Body of pancreas (tissue), 4 donors: ENCODE measurements at regions not wholly inside any gene's neighbourhood (a gene's known extent, or its start where the extent isn't known, plus 50 kb on each side); places are given as distances from the start of the nearest gene placed in this dataset.

ENCODE experiments used
- ATAC-seq: fragments of 150-250 bp; one replicate; pipeline ENCODE4 v1.9.1; 2016
- DNase-seq, 4 donors: peaks; one replicate each; pipeline ENCODE4 v3.0.0-alpha.2; 2019
- H3K27ac ChIP-seq, 4 donors: fragments of 200-600 bp; sonication (generic); 1 replicate in 3 of 4; 2 replicates in 1 of 4; pipeline versions ENCODE4 v1.5.1 to v1.6.1; 2016 to 2019; ENCODE audit warnings: mild to moderate bottlenecking in 1 of 4, mixed read lengths in 1 of 4, moderate library complexity in 1 of 4
- H3K27me3 ChIP-seq, 2 donors: fragments of 200-600 bp; sonication (generic); one replicate each; pipeline ENCODE4 v1.6.0; 2016; ENCODE audit warnings: mild to moderate bottlenecking in 1 of 2
- H3K36me3 ChIP-seq, 2 donors: fragments of 200-600 bp; sonication (generic); replicated peaks in 1 of 2; 2 replicates each; pipeline ENCODE4 v1.5.1; 2016; ENCODE audit warnings: low read depth in 2 of 2; ENCODE audit not compliant: insufficient read depth in 1 of 2
- H3K4me1 ChIP-seq: fragments of 200-600 bp; sonication (generic); one replicate; pipeline ENCODE4 v1.6.0; 2016
- H3K4me3 ChIP-seq, 2 donors: fragments of 200-600 bp; sonication (generic); 1 replicate in 1 of 2; 2 replicates in 1 of 2; pipeline ENCODE4 v1.5.1; 2016 to 2019
- H3K9me3 ChIP-seq, 3 donors: fragments of 200-600 bp; sonication (generic); 1 replicate in 2 of 3; 2 replicates in 1 of 3; pipeline ENCODE4 v1.5.1; 2016
- POLR2A ChIP-seq, 3 donors: fragments of 450-650 bp; IDR thresholded peaks; one replicate each; pipeline ENCODE4 v1.6.1; 2016; ENCODE audit warnings: antibody characterized with exemption in 3 of 3, mild to moderate bottlenecking in 2 of 3
- WGBS, 2 donors: methylation state at CpG; one replicate each; pipeline ENCODE4 v1.1.5; 2017; 5-methylcytosine and 5-hydroxymethylcytosine counted together
- intact Hi-C: fragments of 100-400 bp; cut with DNase I; formaldehyde crosslinking; loops from one replicate; pipeline ENCODE4 v1.15.1; 2023
- TF ChIP-seq, protein P1 (sequence below), 7 experiments: fragments of 450-650 bp in 4 of 7; fragments of 200-600 bp in 3 of 7; sonication (generic) in 3 of 7; IDR thresholded peaks; one replicate each; pipeline ENCODE4 v1.5.1; 2016 to 2019; ENCODE audit warnings: antibody characterized with exemption in 7 of 7

DNA sequence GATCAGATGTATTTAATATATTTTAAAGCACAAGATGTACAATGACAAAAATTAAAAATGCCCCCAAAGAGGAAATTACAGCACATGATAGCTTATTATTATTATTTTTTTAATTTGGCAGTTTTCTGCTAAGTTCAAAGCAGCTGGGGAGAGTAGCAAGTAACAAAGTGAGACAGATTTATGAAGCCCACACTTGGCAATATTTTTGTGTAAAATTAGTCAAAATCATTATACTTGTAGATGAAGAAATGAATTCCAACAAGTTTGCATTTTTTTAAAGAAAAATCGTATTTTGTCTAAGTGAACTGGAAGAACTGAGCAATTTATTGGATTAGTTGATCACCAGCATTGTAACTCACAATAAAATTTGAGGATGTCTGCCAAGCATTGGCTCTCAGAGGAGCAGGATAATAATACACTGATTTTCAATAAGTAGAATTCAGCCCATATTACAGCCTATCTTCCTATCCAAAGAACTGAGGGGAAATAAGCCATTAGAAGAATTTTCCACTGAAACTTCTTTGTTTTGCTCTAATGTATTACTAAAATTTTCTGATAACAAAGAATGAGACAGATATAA, 215.6 kb downstream of the MAP2K6 start:
- Histone ChIP-seq H3K9me3 (no peaks in the 10 kb centered on the region), H3K4me1 (no peaks in the 10 kb centered on the region), H3K4me3 (no peak overlapping the region), H3K27ac (no peak overlapping the region), H3K27me3 (no peaks in the 10 kb centered on the region), H3K36me3 (no peaks in the 10 kb centered on the region)
- ATAC-seq: no peak
- intact Hi-C loops: no loop called here
- 45 to 64% methylated on average over 1 of the region's 1 CpG for WGBS, 2 donors
- no peak for DNase-seq
- no peak for TF ChIP-seq POLR2A (IDR thresholded peaks at IDR 0.05)
- TF ChIP-seq, protein P1, sequence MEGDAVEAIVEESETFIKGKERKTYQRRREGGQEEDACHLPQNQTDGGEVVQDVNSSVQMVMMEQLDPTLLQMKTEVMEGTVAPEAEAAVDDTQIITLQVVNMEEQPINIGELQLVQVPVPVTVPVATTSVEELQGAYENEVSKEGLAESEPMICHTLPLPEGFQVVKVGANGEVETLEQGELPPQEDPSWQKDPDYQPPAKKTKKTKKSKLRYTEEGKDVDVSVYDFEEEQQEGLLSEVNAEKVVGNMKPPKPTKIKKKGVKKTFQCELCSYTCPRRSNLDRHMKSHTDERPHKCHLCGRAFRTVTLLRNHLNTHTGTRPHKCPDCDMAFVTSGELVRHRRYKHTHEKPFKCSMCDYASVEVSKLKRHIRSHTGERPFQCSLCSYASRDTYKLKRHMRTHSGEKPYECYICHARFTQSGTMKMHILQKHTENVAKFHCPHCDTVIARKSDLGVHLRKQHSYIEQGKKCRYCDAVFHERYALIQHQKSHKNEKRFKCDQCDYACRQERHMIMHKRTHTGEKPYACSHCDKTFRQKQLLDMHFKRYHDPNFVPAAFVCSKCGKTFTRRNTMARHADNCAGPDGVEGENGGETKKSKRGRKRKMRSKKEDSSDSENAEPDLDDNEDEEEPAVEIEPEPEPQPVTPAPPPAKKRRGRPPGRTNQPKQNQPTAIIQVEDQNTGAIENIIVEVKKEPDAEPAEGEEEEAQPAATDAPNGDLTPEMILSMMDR (IDR thresholded peaks at IDR 0.05): no peak

DNA sequence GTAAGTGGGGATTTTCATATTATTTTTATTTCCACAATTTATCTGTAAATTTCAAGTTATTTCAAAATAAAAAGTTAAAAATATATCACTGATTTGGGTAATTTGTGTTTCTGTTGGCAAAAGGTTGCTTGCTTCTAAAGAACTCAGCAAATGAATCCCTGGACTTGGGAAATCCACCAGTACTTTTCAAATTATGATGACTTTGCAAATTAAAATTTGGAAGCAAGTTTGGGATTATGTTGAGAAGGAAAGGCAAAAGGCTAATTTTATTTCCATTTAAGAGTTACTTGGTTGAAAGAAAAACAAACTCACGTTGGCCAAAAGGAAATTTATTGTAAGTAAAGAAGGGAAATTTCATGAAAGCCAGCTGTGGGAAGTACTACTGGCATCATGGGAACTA, 220.3 kb downstream of the MAP2K6 start:
- Histone ChIP-seq H3K27ac (no peak overlapping the region), H3K4me1 (no peaks in the 10 kb centered on the region), H3K4me3 (no peak overlapping the region), H3K36me3 (no peaks in the 10 kb centered on the region), H3K9me3 (no peaks in the 10 kb centered on the region), H3K27me3 (no peaks in the 10 kb centered on the region)
- ATAC-seq (no peak), DNase-seq (no peak)
- WGBS, 2 donors: 23 to 29% methylated on average over 1 of the region's 1 CpG
- no peak for TF ChIP-seq POLR2A (IDR thresholded peaks at IDR 0.05)
- TF ChIP-seq, protein P1 (IDR thresholded peaks at IDR 0.05): no peak
- intact Hi-C loops: no loop called here

DNA sequence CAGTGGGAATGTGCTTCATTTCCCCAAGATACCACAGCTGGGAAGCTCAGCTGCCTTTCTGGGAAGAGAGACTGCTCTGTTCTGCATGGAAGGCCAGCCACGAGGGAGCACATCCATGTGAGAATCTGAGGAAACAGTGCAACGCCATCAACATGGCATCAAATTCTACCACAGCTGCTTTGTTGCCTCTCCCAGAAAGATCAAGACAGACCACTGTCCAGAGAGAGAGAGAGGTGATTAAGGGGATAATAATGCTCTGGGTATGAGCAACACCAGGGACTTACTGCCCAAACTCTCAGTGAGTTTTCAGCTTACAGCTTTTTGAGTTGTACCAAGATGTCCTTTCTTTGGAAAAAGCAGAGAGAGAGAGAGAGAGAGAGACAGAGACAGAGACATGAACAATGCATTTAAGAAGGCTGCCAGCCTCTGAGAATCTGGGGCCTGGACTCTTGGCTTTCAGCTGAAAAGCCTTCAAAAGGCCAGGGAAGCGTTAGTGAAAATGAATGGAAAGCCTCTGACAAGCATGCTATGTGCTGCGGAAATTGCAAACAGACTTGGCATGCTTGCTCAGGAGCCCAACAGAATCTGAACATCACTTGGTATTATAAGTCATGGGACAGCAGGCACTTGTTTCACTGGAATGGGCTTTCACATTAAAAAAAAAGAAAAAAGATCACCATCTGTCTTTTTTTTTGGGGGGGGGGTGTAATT, 223.1 kb downstream of the MAP2K6 start:
- no peaks in the 10 kb centered on the region for H3K27me3 ChIP-seq
- H3K4me3 ChIP-seq: no peak overlapping the region
- H3K4me1 ChIP-seq: no peaks in the 10 kb centered on the region
- no peaks in the 10 kb centered on the region for H3K9me3 ChIP-seq
- H3K27ac ChIP-seq: no peak overlapping the region
- no peaks in the 10 kb centered on the region for H3K36me3 ChIP-seq
- no peak for TF ChIP-seq POLR2A (IDR thresholded peaks at IDR 0.05)
- TF ChIP-seq, protein P1 (IDR thresholded peaks at IDR 0.05): no peak
- ATAC-seq (no peak), DNase-seq (no peak)
- WGBS, 2 donors: 77 to 92% methylated on average over 3 to 4 of the region's 4 CpGs
- intact Hi-C loops: no loop called here

DNA sequence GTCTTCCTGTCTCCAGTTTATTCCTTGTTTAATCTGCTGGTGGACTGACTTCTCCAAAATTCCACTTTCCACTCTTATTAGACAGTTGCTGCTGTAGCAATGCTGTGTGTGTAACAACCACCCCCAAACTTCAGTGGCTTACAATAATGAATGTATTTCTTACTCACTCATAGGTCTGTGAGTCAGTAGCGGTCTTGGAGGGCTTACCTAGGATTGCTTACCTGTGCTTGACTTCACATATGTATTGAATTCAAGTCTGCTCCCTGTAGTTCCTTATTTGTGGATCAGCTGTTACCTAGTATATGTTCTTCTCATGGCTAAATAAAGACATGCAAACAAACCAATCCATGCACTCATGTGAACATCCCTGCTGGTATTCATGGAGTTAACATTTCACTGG, 224.6 kb downstream of the MAP2K6 start:
- no peak overlapping the region for H3K27ac ChIP-seq
- ATAC-seq: no peak
- 93 to 100% methylated on average over 1 of the region's 1 CpG for WGBS, 2 donors
- H3K4me1 ChIP-seq: no peaks in the 10 kb centered on the region
- H3K9me3 ChIP-seq: no peaks in the 10 kb centered on the region
- no peaks in the 10 kb centered on the region for H3K36me3 ChIP-seq
- H3K4me3 ChIP-seq: no peak overlapping the region
- intact Hi-C loops: no loop called here
- no peaks in the 10 kb centered on the region for H3K27me3 ChIP-seq
- DNase-seq: no peak
- no peak for TF ChIP-seq POLR2A (IDR thresholded peaks at IDR 0.05)
- TF ChIP-seq, protein P1 (IDR thresholded peaks at IDR 0.05): no peak

DNA sequence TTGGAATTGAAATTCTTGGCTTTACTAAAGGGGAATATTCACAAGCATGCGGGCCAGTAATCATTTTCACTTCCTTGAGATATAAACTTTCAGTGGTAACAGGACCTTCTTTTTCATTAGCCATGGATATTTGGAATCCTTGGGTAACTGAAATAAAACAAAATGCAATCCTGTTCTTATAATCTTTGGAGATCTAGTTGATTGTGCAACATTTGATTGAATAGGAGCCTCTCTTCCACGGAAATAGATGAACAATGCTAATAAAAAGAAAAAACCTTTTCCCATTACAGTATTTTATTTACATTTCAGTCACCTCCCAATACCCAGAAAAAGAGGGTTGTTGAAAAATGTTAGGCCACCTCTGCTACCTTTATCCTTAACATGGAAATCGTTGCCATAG, 225.6 kb downstream of the MAP2K6 start:
- intact Hi-C loops: no loop called here
- H3K27me3 ChIP-seq: no peaks in the 10 kb centered on the region
- TF ChIP-seq POLR2A (IDR thresholded peaks at IDR 0.05): no peak
- TF ChIP-seq, protein P1 (IDR thresholded peaks at IDR 0.05): no peak
- H3K27ac ChIP-seq: no peak overlapping the region
- H3K4me1 ChIP-seq: no peaks in the 10 kb centered on the region
- WGBS, 2 donors: 58% methylated on average over 3 of the region's 3 CpGs
- ATAC-seq: no peak
- no peak overlapping the region for H3K4me3 ChIP-seq
- DNase-seq: no peak
- H3K36me3 ChIP-seq: no peaks in the 10 kb centered on the region
- no peaks in the 10 kb centered on the region for H3K9me3 ChIP-seq
